Urothelium cell line (cell line): ENCODE measurements at regions not wholly inside any gene's neighbourhood (a gene's known extent, or its start where the extent isn't known, plus 50 kb on each side); places are given as distances from the start of the nearest gene placed in this dataset.

Experiments
- DNase-seq: peaks from one replicate; pipeline ENCODE4 v3.0.0; 2011; ENCODE audit warnings: low spot score, mixed read lengths
- FAIRE-seq: peaks from 2 replicates; lab custom pipeline; 2011; peaks lifted over from hg19 to GRCh38; lab: Jason Lieb, UNC

DNA sequence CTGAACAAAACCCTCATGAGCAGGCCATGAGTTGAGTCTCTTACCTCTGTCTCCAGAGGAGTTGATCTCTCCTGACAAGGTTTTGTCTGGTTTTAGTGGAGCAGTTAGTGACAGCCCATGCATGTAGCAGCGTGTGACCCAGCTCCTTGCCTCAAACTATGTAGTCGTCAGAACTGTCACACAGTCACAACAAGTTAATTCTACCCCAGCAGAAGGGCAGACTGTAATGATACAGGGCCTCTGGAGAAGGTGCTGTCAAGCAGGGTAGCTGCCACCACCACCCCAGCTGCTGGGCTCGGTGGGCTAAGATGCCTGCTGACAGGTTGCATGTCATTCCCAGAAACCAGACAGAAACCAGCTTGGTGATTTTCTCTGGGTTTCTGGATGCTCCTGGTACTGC, 194.5 kb downstream of the PSAT1 start:
- FAIRE-seq, result no peak
- no peak for DNase-seq

DNA sequence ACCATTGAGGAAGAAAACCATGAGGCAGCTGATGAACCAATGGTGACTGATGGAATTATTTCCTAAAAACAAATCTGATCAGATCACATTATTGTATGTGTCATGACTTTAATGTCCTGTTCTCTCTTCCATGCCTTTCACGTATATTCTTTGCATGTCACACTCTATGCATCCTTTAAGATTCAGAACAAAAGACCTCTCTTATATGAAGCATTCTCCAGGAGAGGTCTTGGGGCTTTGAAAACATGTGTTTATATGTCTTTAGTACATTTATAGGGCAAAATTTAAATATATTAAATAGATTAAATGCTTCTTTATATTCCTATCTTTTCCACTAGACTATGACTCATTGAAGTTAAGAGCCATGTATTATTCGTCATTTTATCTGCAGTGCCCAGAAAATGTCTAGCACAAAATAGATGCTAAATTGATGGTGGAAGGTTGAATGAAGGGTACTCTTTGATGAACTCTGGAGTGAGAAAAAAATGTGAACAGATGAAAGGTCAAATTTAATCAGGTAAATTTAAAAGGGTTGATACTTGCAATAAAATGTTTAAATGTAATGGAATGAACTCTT, 196.3 kb downstream of the PSAT1 start:
- no peak for DNase-seq

DNA sequence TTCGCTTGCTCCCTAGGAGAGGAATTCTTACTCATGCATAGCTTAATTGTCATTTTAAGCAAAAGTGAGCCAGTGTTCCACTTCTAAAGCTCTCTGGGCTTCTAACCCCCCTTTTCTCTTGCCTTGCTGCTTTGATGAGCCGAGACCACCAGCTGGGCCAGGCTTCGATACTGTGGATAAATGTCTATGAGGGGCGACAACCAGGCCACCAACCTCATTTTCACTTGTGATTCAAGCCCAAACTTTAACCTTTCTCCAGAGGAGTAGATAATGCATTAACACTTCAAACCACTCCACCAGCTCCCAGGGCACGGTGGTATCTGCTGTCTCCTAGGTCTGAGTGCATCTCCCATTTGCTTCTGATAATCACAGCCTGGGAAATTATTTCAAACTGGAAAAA, 205.6 kb downstream of the PSAT1 start:
- FAIRE-seq (no peak), DNase-seq (no peak)

More for the DNA sequence above, 196.3 kb downstream of the PSAT1 start:
- FAIRE-seq, result no peak

- DNase-seq, result no peak
- no peak for FAIRE-seq
Measured at GRCh38 chr9:78505546-78505945, 208.6 kb downstream of the PSAT1 start.

- DNase-seq (no peak), FAIRE-seq (no peak)
Measured at GRCh38 chr9:78507037-78507436, 210.1 kb downstream of the PSAT1 start.

- FAIRE-seq (no peak), DNase-seq (no peak)
Measured at GRCh38 chr9:78510035-78510434, 213.1 kb downstream of the PSAT1 start.

GRCh38 chr9:78515108-78515507, 218.2 kb downstream of the PSAT1 start:
- no peak for FAIRE-seq
- DNase-seq, result no peak

DNA sequence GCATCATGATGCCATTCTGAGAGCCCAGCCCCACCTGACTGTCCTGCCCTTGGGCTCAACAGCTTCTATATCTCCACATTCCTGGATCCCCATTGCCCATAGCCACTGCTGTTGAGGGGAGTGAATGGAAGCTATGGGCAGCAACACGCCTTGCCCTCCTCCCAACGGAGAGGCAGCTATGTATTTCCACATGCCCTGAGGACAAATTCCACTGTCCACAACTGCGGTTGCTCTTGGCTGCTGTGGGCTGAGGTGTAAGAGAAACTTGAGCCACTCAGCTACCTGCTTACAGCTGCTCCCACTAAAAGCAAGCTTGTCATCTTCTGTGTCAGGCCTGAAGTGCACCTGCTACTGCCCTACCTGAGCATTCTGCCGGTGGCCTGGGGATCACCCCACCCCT, 222.9 kb downstream of the PSAT1 start:
- FAIRE-seq (no peak), DNase-seq (no peak)

GRCh38 chr9:78521680-78522079, 224.8 kb downstream of the PSAT1 start:
- no peak for FAIRE-seq

DNA sequence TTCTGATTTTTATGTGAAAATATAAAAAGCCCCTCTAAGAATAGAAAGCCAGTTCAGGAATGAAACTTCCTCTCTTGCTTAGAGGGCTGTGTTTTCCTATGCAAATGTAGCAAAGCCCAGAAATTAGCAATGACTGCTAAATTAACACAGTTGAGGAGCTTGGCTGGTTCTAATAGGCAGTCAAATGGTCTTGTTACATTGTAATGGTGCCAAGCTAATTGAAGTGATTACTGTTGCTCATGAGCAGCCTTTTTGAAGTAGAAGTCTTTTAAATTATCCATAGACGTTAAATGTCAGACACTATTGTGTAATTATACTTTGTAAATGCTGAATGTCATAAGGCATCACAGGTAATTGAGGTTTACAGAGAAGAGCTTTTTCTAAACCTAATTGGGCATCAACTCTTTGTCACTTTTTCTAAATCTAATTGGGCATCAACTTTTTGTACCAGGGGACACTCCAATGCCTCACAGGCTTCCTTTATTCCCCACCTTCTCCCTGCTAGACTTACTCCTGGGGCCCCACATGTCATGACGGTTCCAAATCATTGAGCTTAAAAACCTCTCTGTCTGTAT, 229.1 kb downstream of the PSAT1 start:
- DNase-seq, result no peak
- no peak for FAIRE-seq

More at GRCh38 chr9:78521680-78522079, 224.8 kb downstream of the PSAT1 start:
- DNase-seq, result no peak

DNA sequence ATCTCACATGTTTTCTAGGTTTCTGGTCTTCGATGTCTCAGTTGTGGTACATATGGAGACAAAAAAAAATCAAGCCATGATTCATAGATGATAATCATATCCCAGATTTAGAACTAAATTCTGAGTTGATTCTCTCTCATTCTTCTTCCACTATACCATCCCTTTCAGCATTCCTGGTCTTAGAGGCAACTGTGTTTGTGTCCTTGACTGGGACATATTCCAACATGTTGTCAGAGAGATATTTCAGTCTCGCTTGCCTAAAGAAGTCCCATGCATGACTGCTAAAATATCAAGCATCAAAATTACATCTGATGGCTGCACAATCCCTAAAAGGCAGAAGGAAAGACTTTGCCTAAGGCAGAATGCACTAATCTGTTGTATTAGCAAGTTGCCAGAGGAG, 236.6 kb downstream of the PSAT1 start:
- FAIRE-seq, result no peak

DNA sequence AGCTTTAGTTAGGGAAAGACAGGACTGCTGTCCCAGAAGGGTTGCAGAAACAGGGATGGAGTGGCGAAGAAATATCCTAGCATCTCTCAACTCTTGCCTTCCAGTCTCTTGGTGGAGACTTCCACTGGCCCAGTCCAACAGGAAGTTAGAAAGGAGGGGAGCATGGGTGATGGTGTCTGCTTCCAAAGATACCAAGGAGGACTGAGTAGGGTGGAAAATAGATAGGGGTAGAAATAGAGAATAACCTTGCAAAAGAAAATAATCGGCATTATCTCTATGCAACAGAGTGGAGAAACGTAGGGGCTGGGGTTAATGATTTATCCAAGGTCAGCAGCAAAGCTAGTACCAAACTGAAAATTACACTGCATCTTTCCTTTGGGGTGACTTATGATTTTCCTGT, 242.3 kb downstream of the PSAT1 start:
- FAIRE-seq (no peak), DNase-seq (no peak)

More for the DNA sequence above, 236.6 kb downstream of the PSAT1 start:
- DNase-seq, result no peak

- FAIRE-seq, result no peak
- DNase-seq, result peak; percentile 57
Measured at GRCh38 chr9:78539904-78540303, 243.0 kb downstream of the PSAT1 start.

- no peak for FAIRE-seq
- DNase-seq, result no peak
Measured at GRCh38 chr9:78541868-78542443, 245.0 kb downstream of the PSAT1 start.

GRCh38 chr9:78542491-78543181, 245.7 kb downstream of the PSAT1 start:
- DNase-seq (no peak), FAIRE-seq (no peak)

DNA sequence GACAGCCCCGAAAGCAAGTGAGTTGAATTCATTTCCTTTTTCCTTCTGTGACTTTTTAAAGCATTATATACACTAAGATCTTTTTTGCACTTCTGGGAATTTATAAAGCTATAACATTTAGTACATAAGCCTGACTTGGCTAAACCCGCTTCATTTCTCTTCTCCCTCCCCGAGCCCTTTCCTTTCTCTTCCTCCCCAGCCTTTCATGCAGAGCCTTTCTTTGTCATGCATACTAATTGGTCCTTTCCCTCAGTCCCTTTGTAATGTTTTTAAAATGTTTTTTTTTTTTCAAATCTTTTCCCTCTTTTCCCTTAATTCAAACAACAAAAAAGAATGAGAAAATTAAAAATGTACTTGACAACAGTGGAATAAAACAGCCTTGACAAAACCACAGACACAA, 246.4 kb downstream of the PSAT1 start:
- DNase-seq (no peak), FAIRE-seq (no peak)

- FAIRE-seq, result no peak
- no peak for DNase-seq
Measured at GRCh38 chr9:78544230-78544629, 247.3 kb downstream of the PSAT1 start.

GRCh38 chr9:78547831-78548230, 250.9 kb downstream of the PSAT1 start:
- DNase-seq (no peak), FAIRE-seq (no peak)

DNA sequence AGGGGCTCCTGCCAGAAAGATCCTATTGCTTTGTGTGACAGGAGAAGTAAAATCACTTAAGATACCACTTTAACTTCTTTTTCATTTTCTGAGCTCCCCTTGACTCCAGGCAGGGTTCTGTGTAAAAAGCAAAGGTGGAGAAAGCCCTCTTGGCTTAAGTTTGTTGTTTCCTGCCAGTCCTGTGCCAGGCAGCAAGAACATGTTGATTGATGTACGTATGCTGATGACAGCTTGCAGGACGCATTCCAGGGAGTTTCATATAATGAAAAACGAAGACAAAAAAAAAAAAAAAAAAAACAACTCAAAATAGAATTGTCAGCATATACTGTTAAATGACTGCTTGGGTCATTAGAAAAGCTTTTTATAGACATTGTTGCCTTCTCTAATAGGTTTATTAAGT, 251.7 kb downstream of the PSAT1 start:
- FAIRE-seq, result no peak
- no peak for DNase-seq

DNA sequence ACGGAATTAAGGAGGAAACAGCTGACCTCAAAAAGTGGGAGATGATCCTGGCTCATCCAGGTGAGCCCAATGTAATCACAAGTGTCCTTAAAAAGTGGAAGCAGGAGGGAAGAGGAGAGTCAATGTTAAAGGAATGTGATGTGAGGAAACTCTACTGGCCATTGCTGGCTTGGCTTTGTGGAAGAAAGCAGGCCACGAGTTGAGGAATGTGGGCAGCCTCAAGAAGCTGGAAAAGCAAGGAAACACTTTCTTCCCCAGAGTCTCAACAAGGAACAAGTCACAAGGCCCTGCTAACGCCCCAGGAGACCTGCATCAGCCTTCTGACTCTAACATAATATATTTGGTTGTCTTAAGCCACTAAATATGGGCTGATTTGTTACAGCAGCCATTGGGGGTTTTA, 252.8 kb downstream of the PSAT1 start:
- FAIRE-seq (no peak), DNase-seq (no peak)

GRCh38 chr9:78552802-78553201, 255.9 kb downstream of the PSAT1 start:
- DNase-seq, result no peak

GRCh38 chr9:78557540-78557939, 260.6 kb downstream of the PSAT1 start:
- no peak for DNase-seq
- no peak for FAIRE-seq

More at GRCh38 chr9:78552802-78553201, 255.9 kb downstream of the PSAT1 start:
- no peak for FAIRE-seq
